Endodermal cell (in vitro differentiated cells): ENCODE measurements at regions not wholly inside any gene's neighbourhood (a gene's known extent, or its start where the extent isn't known, plus 50 kb on each side); places are given as distances from the start of the nearest gene placed in this dataset.
"Not testable (repeated sequence)": the region's sequence is repeated elsewhere in the genome, so short reads cannot be mapped to it uniquely, and the experiment has no call there.

ENCODE experiments used
- DNase-seq: peaks from one replicate; pipeline ENCODE4 v3.0.0-alpha.2; 2017
- H3K27ac ChIP-seq: 2 replicates; pipeline ENCODE4 v1.5.1; 2013; ENCODE audit warnings: mild to moderate bottlenecking, low read depth, low read length, moderate library complexity
- H3K27me3 ChIP-seq: 2 replicates; pipeline ENCODE4 v1.6.1; 2013; ENCODE audit warnings: mild to moderate bottlenecking, low read length, moderate library complexity; ENCODE audit not compliant: insufficient read depth, control insufficient read depth, poor library complexity, severe bottlenecking
- H3K36me3 ChIP-seq: 2 replicates; pipeline ENCODE4 v1.7.0; 2013; ENCODE audit warnings: mild to moderate bottlenecking, low read length, moderate library complexity; ENCODE audit not compliant: control insufficient read depth, insufficient read depth
- H3K4me1 ChIP-seq: one replicate; pipeline ENCODE4 v1.7.0; 2013; ENCODE audit warnings: low read length; ENCODE audit not compliant: control insufficient read depth, insufficient read depth
- H3K4me3 ChIP-seq: 2 replicates; pipeline ENCODE4 v1.5.1; 2013; ENCODE audit warnings: mild to moderate bottlenecking, low read length, moderate library complexity
- H3K9ac ChIP-seq: 2 replicates; pipeline ENCODE4 v1.6.1; 2013; ENCODE audit warnings: mild to moderate bottlenecking, low read length, moderate library complexity; ENCODE audit not compliant: poor library complexity, severe bottlenecking; ENCODE audit errors: extremely low read depth
- H3K9me3 ChIP-seq: 2 replicates; pipeline ENCODE4 v1.6.1; 2013; ENCODE audit warnings: mild to moderate bottlenecking, low read length, moderate library complexity; ENCODE audit not compliant: control insufficient read depth
- H3K27ac Mint-ChIP-seq: 2 replicates; pipeline ENCODE4 v1.8.0; 2020; ENCODE audit warnings: mixed read lengths
- H3K27me3 Mint-ChIP-seq: 2 replicates; pipeline ENCODE4 v1.8.0; 2021; ENCODE audit warnings: mild to moderate bottlenecking, mixed read lengths; ENCODE audit not compliant: insufficient read depth
- H3K36me3 Mint-ChIP-seq: 2 replicates; pipeline ENCODE4 v1.8.0; 2020; ENCODE audit warnings: low read depth, mixed read lengths
- H3K4me1 Mint-ChIP-seq: 2 replicates; pipeline ENCODE4 v1.8.0; 2020; ENCODE audit warnings: mixed read lengths
- H3K4me3 Mint-ChIP-seq: 2 replicates; pipeline ENCODE4 v1.8.0; 2020; ENCODE audit warnings: mild to moderate bottlenecking, moderate library complexity, mixed read lengths
- H3K9me3 Mint-ChIP-seq: 2 replicates; pipeline ENCODE4 v1.8.0; 2020; ENCODE audit warnings: mild to moderate bottlenecking, mixed read lengths
- CTCF ChIP-seq: fragments of 200-600 bp; sonication (generic); conservative IDR thresholded peaks from 2 replicates; pipeline ENCODE4 v1.5.0; 2021; ENCODE audit warnings: antibody characterized with exemption, mild to moderate bottlenecking
- WGBS, 2 experiments: methylation state at CpG; one replicate each; pipeline versions ENCODE4 v1.1.5 to v1.1.7; 2013; ENCODE audit warnings: missing lambda C conversion rate in 2 of 2, mixed read lengths in 1 of 2; ENCODE audit not compliant: insufficient coverage in 1 of 2, insufficient read length in 1 of 2; 5-methylcytosine and 5-hydroxymethylcytosine counted together

- Histone ChIP-seq H3K27me3 (no peaks in the 10 kb centered on the region), H3K4me1 (no peaks in the 10 kb centered on the region), H3K27ac (no peak overlapping the region), H3K9ac (no peak overlapping the region), H3K4me3 (no peak overlapping the region), H3K36me3 (no peaks in the 10 kb centered on the region), H3K9me3 (no peaks in the 10 kb centered on the region)
- H3K27ac Mint-ChIP-seq: no peak overlapping the region
- H3K9me3 Mint-ChIP-seq: no peaks in the 10 kb centered on the region
- 90 to 93% methylated on average over 5 to 6 of the region's 6 CpGs for WGBS, 2 experiments
- H3K36me3 Mint-ChIP-seq: no peaks in the 10 kb centered on the region
- no peak for DNase-seq
- no peaks in the 10 kb centered on the region for H3K27me3 Mint-ChIP-seq
- H3K4me1 Mint-ChIP-seq: no peaks in the 10 kb centered on the region
- TF ChIP-seq CTCF: no peak
- H3K4me3 Mint-ChIP-seq: no peak overlapping the region
Measured at GRCh38 chr10:33965795-33966581, 631.5 kb upstream of the NRP1 start.

- H3K27ac ChIP-seq: no peak overlapping the region
- H3K4me3 ChIP-seq: no peak overlapping the region
- DNase-seq: no peak
- no peaks in the 10 kb centered on the region for H3K9me3 ChIP-seq
- Mint-ChIP-seq H3K36me3 (no peaks in the 10 kb centered on the region), H3K27me3 (no peaks in the 10 kb centered on the region), H3K4me1 (no peaks in the 10 kb centered on the region), H3K9me3 (no peaks in the 10 kb centered on the region), H3K4me3 (no peak overlapping the region), H3K27ac (no peak overlapping the region)
- H3K27me3 ChIP-seq: no peaks in the 10 kb centered on the region
- WGBS, 2 experiments: 94 to 98% methylated on average over 4 of the region's 4 CpGs
- no peak for TF ChIP-seq CTCF
- no peaks in the 10 kb centered on the region for H3K4me1 ChIP-seq
- H3K36me3 ChIP-seq: no peaks in the 10 kb centered on the region
- no peak overlapping the region for H3K9ac ChIP-seq
Measured at GRCh38 chr10:33963729-33964128, 629.3 kb upstream of the NRP1 start.

- H3K27me3 ChIP-seq, H3K9me3 Mint-ChIP-seq, H3K9ac ChIP-seq, H3K4me3 Mint-ChIP-seq, H3K27ac Mint-ChIP-seq, H3K4me1 Mint-ChIP-seq, H3K36me3 ChIP-seq, DNase-seq, H3K9me3 ChIP-seq, H3K27ac ChIP-seq, H3K4me1 ChIP-seq, H3K36me3 Mint-ChIP-seq, H3K4me3 ChIP-seq, H3K27me3 Mint-ChIP-seq: not testable (repeated sequence)
- 79 to 90% methylated on average over 4 of the region's 4 CpGs for WGBS, 2 experiments
Measured at GRCh38 chr10:33956322-33956721, 621.9 kb upstream of the NRP1 start.

GRCh38 chr10:33955676-33956075 lies 621.2 kb upstream of the NRP1 start:
- no peak overlapping the region for H3K4me3 Mint-ChIP-seq
- Histone ChIP-seq H3K27me3 (no peaks in the 10 kb centered on the region), H3K27ac (no peak overlapping the region), H3K9me3 (no peaks in the 10 kb centered on the region), H3K4me1 (no peaks in the 10 kb centered on the region), H3K9ac (no peak overlapping the region), H3K4me3 (no peak overlapping the region), H3K36me3 (no peaks in the 10 kb centered on the region)
- no peak for DNase-seq
- WGBS, 2 experiments: 95 to 100% methylated on average over 1 of the region's 1 CpG
- no peaks in the 10 kb centered on the region for H3K4me1 Mint-ChIP-seq
- peaks cover 9% of the 10 kb centered on the region for H3K9me3 Mint-ChIP-seq
- H3K36me3 Mint-ChIP-seq: no peaks in the 10 kb centered on the region
- TF ChIP-seq CTCF: no peak
- H3K27me3 Mint-ChIP-seq: no peaks in the 10 kb centered on the region
- no peak overlapping the region for H3K27ac Mint-ChIP-seq
